ENCODE measurements at regions not wholly inside any gene's neighbourhood (a gene's known extent, or its start where the extent isn't known, plus 50 kb on each side); places are given as distances from the start of the nearest gene placed in this dataset.
A peak's percentile ranks its signal among the peaks of the same experiment; 100 is the strongest.

DNA sequence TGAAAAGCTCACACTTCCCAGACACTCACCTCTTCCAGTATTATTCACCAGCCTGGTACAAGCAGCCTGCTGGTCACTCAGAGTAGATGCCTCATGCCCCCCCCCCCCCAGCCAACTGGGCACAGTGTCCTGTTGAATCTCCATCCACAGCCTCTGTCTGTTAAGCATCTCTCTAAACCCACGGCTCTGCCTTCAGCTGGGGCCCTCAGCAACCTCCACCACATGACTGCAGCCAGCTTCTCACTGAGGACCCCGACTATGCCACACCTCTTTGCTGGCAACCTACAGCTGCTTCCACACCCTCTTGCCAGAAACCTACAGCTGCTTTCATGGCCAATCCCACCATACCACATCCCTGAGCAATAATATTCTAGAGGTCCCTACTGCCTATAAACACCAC, 113.1 kb downstream of the RHOU start:
- DNase-seq (ENCODE audit: low read depth in 2 of 2) = no peak

DNA sequence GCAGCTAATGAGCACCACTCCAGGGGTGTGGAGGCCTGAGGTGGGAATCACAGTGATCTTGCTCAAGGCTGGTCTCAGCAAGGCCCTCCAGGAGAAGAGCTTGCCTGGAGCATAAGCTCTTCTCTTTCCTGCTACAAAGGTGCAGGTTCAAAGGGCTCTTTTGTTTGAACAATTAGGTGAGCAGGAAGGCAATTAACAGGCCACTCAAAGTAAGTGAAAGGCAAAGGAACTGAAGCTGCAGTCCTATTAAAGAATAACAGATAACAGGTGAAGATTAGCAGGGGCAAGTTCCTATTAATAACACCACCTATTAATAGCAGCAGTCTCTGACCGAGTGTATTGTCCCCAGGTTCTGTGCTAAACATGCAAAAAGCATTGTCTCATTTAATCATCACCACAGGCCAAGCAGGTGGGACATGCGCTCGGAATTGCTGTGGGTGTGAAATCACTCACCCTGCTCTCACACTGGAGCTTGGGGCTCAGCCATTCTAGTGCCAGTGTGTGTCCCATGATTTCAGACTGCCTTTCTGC, 113.8 kb downstream of the RHOU start:
- no peak for DNase-seq (ENCODE audit: low read depth in 2 of 2)

DNA sequence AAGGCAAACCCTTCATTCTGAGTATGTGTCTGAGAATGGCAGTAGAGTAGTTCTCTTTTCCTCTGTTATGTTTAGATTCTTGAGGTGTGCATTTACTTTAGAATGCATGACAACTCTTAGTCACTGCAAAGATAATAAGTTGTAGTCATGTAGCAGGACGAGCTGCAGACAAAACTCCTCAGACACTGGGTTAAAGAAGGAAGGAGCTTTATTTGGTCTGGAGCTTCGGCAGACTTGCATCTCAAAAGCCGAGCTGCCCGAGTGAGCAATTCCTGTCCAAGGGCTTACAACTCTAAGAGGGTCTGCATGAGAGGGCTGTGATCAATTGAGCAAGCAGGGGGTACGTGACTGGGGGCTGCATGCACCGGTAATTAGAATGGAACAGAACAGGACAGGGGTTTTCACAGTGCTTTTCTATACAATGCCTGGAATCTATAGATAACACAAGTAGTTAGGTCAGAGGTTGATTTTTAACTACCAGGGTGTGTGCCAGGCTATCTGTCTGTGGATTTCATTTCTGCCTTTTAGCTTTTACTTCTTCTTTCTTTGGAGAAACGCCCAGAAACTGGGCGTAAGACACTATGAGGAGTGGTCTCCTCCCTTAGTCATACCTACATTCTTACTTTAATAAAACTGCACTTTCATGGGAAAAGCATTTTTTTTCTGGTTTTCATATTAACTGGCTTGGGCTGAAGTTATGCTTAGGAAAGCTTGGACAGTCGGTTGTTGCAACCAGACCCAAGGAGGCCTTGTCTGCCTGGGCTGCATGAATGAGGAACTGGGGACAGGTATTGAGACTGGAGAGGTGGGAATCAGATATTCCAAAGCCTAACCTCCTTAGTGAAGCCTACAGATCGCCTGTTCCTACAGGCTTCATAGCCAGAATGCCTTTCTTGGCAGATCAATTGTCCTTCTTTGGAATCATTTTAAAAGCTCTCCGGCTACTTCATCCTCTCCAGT, 115.1 kb downstream of the RHOU start:
- DNase-seq (ENCODE audit: low read depth in 2 of 2) = no peak

DNA sequence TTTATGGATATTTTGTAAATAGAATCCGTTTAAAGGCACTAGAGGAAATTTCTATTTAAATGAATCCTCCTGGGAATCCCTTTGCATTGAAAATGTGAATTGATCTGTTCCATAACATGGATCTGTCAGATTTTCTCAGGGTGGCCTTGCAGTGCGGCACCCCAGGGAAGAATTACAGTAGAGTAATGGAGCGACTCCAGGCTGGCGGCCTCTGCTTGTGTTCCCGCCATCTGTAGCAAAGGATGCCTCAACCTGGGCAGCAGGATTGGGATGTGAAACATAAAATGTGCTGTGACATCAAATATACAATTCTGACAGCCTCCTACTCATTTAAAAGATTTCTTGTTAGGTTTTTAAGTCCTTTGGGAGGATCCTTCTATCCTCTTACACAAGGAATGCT, 115.9 kb downstream of the RHOU start:
- DNase-seq (ENCODE audit: low read depth in 2 of 2) = no peak

DNA sequence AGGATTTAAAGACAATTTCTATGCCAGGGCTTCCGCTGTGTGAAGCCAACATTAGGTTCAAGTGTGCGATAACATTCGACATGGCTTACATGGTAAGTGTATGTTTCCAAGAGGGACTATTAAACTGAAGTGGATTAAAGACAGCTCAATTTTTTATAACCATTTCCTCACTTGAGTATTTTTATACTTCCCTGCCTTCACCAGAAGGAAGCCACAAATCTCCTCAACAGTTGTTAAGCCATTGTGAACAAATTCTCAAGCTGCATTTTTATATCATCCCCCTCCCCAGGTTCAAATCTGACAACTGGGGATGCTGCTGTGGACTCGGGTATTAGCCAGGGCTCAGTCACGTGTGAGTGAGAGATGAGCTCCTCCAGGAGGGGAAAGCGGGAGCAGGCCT, 116.3 kb downstream of the RHOU start:
- no peak for DNase-seq (ENCODE audit: low read depth in 2 of 2)

DNA sequence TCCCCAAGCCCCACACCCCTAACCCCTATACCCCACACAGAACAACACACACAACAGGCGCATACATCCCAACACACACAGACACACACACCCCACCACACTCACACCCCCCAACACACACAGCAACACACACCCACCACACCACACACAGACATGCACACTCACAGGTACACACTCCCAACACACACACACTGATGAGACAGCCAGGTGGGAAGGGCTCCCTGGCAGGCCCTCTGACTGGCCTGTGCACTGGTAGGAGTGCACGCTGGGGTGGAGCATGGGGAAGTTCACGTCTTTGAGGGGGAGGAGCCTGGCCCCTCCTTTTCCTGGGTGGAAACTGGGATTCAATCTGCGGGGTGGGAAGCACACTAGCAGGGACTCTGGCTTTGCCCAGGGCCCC, 116.7 kb downstream of the RHOU start:
- no peak for DNase-seq (ENCODE audit: low read depth in 2 of 2)

DNA sequence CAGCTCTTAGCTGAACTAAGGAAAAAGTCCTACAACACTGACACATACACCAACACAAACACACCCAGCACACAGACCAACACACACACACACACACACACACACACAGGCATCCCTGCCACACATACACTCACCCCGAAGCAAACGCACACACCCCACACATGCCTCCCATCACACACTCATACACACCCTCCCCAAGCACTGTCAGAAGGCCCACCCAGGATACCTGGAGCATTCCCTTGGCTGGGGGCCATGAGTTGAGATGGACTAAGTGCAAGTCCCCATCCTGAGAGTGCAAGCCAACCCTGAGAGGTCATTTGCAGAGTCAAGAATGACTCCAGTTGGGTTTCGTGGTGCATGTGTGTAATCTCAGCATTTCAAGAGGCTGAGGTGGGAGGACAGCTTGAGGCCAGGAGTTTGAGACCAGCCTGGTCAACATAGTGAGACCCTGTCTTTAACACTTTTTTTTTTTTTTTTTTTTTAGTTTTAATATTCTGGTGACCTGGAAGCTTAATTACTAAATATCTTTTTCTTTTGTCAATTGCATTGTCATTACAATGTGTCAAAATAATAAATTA, 117.3 kb downstream of the RHOU start:
- no peak for DNase-seq (ENCODE audit: low read depth in 2 of 2)

DNA sequence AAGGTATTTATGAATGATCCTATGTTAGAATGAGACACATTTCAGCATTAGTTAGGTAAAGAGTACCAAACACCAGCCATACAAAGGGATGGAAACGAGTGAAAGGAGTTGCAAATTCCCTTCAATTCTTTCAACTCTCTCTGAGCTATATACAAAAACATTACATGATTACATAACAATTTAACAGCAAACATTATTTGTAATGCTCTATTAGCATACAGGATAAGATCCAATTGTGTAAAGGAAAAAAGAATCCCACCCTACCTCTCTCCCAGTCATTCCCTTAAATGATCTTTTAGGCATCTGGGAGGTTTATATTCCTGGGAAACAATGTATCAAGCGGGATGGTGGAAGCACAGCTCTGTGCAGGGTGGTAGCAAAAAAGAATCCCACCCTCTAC, 117.9 kb downstream of the RHOU start:
- DNase-seq (ENCODE audit: low read depth in 2 of 2) = no peak

DNA sequence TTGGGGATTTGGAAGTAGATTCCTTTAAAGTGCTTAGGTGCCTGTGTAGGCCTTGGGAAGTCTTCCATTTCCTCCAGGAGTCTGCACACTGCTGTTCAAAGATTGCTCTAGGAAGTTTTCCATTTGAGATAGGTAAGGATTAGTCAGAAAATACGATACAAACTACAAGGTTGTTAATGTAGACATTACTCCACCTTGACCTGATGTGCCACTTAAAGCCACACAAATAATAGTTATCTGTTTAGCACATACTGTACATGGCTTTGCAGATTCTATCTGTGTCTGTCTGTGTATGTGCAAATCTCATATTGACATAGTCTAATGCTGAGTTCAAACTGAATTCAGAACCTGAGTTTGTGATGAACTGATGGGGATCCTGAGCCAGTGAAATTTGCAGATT, 118.4 kb downstream of the RHOU start:
- DNase-seq (ENCODE audit: low read depth in 2 of 2) = no peak

DNA sequence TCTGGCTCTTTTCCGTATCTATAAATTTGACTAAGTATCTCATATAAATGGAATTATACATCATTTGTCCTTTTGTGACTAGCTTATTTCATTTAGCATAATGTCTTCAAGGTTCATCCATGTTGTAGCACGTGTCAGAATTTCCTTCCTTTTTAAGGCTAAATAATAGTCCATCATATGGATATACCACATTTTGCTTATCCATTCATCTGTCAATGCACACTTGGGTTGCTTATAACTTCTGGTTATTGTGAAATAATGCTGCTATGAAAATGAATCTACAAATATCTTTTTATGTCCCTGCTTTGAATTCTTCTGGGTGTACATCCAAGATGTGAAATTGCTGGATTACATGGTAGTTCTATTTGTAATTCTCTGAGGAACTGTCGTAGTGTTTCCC, 119.6 kb downstream of the RHOU start:
- no peak for DNase-seq (ENCODE audit: low read depth in 2 of 2)

DNA sequence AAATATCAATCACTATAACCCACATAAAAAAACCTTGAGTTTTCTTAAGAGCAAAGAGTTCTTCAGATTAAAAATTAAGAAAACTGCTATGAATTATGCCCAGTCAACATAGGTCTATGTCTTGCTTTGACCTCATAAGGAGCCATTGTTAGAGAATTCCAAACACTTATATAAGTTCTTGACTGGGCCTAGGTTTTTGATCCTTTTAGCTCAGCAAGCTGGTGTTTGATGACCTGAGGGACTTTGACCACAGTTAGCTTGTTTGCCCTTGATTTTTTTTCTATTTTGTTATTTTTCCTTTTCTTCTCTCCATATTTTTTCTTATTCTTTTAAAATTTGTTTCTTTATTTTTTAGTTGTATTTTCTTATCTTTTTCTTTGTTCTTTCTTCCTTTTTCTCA, 122.3 kb downstream of the RHOU start:
- no peak for DNase-seq (ENCODE audit: low read depth in 2 of 2)

DNA sequence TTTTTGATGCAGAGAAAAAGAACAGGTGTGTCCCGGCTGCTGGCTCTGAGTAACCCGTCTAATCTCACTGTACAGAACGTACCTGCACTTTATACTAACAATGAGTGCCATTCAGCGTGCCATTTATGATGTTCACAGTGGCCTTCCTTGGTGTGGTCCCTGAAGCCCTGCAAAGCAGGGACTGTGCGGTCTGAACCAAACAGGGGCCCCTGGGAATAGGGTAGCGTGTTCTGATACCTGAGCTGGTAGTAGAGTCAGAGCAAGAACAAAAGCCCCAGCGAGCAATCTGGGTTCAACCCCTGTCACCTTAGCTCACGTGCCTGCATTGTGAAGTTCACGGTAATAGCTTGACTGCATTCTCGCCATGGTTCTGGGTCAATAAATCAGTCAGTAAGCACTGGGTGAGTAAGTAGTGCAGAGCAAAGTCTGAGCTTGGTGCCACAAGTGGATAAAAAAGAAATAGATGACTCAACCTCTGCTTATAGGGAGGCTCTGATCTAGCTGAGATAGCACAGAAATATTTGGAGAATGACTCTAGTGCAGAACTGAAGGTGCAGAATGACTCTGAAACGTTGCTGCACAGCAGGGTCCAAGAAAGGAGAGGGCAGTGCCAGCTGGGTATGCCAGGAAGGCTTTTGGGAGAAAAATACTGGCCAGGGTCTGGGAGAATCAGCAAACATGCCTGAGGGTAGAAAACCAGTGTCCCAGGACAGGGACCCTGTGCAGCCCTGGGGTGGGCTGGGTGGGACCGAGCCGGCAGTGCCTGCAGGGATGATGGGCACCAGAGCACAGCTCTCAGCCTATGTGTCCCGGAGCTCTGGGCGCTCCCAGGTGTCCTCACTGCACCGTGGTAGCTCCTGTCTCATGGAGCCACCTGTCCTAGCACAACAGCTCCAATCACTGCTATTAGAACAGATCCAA, 125.9 kb downstream of the RHOU start:
- DNase-seq (ENCODE audit: low read depth in 2 of 2) = peak in 1 of 2 donors; percentile 25

DNA sequence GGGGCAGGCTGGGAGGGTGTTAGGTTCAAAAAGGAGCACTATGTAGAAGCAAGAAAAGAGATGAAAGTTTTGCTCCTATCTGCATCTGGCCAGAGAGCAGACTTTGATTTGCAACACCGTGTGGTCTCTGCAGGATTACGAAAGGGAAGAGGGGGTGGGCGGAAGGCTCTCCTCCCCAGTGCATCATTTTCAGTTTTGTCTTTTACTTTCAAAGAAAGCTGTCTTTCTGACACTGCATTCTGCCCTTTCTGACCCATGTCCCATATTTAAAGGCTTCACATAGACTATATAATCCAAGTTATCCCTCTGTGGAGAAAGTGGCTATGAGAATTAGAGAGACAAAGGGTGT, 126.5 kb downstream of the RHOU start:
- no peak for DNase-seq (ENCODE audit: low read depth in 2 of 2)

DNA sequence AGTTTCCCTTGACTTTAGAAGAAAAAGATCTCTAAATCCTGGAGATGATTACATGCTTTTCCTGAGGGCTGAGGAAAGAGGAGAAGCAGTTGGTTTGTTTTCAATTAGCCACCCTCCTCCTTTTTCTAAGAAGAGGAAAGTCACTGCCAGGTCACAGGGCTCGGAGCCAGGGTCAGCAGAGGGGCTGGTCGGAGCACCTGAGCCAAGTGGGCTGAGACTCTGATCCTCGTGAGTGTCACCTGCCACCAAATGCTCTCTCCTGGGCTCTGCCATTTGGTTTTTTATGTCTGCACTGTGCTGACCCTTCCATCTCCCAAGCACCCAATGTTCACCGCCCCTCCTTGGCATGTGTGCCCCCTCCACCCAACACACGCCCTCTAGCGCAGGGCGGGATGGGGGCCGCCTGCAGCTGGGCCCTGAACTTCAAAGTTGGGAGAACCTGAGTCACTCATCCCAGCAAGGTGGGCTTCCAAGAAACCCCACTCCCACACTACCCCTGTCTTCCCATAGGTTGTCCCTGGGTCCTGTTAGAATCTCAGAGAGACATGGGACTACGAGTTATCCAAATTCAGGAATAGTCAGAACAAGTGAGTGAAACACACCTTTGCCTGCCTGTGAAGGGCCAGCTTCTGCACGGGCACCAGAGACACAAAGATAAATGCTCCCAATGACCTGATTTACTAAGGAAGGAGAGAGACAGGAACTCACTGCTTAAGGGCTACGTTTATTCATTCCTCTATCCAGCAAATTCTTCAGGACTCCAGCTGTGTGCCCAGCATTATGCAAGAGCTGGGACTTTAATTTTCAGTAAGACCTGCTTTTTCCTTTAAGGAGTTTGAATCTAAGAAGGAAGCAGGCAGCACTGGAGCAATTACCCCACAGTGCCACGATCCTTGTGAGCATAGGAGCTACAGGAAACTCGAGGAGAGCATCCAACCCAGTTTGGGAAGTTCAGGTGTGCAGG, 127.5 kb downstream of the RHOU start:
- no peak for DNase-seq (ENCODE audit: low read depth in 2 of 2)

DNA sequence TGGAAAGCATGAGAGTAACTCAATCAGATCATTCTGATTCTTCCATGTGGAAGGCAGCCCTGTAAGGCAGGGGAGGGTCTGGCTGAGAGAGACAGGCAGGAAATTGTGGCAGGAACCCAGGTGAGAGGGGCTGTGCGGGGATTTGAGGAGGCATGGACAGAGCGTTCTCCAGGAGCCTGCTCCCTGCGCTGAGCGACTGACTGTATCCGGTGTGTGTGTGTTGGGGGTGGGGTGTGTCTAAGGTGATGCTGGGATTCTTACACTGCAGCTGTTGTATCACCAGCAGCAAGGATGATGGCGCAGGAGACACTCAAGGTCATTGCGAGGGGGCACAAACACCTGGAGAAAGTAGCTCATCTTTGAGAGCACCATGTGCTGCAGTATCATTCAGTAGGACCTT, 128.5 kb downstream of the RHOU start:
- DNase-seq (ENCODE audit: low read depth in 2 of 2) = no peak

DNA sequence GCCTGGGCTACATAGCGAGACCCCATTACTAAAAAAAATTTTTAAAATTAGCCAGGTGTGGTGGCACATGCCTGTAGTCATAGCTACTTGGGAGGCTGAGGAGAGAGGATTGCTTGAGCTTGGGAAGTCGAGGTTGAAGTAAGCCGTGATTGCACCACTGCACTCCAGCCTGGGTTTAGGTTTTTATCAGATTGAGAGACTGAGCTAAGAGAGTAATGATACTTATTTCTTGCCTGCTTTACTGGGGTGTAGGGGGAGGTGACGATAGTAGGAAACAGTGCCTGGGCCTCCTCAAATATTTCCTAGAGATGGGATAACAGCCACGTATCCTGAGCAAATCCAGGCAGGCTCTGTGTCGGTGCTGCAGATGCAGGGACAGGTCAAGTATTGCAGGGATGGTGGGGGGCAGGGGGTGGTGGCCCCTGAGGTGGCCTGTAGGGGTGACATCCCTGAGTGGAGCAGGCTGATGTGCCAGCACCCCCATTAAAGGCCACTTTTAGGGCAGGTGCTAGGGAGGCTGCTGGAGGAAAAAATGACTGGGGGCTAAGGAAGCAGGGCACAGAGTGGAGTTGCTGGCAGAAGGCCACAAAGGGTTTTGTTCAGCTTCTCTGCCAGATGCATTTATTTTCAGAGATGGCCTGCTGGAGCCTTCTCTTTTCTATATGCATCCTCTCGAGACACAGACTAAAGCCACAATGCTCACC, 130.5 kb downstream of the RHOU start:
- no peak for DNase-seq (ENCODE audit: low read depth in 2 of 2)

DNA sequence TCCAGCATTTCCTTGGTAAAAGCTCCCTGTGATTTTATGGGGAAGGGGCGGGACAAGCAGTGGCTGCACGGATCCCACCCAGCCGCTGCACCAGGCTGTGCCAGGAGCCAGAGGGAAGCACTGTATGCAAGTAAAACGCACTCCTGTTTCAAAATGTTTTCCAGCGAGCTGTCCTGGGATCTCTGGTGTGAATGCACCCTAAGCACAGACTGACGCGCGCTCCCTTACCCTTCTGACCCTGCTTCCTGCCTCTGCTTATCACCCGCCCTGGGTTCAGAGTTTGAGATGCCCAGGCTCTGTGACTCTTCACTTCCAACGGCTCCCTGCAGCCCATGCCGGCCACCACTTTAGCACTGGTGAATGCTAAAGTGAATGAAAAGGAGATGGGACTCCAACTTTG, 131.2 kb downstream of the RHOU start:
- DNase-seq (ENCODE audit: low read depth in 2 of 2) = no peak

DNA sequence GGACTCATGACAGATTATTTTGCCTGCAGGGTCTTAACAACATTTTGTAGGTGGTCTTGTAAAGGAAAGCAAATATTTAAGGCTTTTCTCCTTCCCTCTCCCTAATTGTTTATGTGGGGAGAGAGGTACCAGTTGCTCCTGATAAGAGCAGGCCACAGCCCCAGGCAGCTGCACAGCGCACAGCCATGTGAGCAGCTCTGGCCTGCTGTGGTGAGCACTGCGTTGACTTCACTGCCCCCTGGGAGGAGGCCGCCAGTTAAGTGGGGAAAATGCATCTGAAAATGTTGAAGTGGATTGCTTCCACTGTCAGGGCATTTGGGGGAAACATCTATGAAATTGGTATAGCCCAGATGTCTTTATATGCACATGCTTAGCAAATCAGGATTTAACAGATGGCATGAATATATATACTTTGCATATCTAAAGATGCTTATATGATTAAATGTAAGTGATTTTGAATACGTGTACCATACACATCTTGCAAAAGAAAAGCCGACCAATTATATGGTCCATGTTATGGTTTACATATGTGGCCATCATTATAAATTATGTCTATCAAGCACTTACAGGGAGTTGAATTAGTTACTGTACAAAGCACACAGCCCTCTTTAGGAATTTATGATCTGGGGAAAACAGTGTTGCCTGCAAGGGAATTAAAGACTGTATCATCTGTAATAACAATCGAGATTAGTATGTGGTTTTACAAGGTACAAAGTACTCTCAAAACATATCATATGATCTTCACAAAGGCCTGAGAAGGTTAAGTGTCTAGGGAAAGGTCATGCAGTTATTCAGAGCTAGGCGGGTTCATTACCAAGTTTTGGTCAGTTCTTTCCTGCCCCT, 132.1 kb downstream of the RHOU start:
- DNase-seq (ENCODE audit: low read depth in 2 of 2) = no peak

Measured in dermis microvascular lymphatic vessel endothelial cell (primary cell).